Trophoblast cell (in vitro differentiated cells and primary cell): ENCODE measurements at regions not wholly inside any gene's neighbourhood (a gene's known extent, or its start where the extent isn't known, plus 50 kb on each side); places are given as distances from the start of the nearest gene placed in this dataset.

Source experiments
- DNase-seq, 2 donors: peaks; one replicate each; pipeline ENCODE4 v3.0.0-alpha.2; 2016
- H2AFZ ChIP-seq: 2 replicates; pipeline ENCODE4 v1.6.1; 2013; ENCODE audit warnings: low read length, moderate library complexity, mild to moderate bottlenecking; ENCODE audit not compliant: insufficient read depth, poor library complexity
- H2AK5ac ChIP-seq: 2 replicates; pipeline ENCODE4 v1.6.1; 2013; ENCODE audit warnings: mild to moderate bottlenecking, low read length
- H2BK120ac ChIP-seq: 2 replicates; pipeline ENCODE4 v1.6.1; 2013; ENCODE audit warnings: low read length, mild to moderate bottlenecking, moderate library complexity; ENCODE audit not compliant: insufficient read depth, poor library complexity
- H2BK12ac ChIP-seq: 2 replicates; pipeline ENCODE4 v1.6.1; 2013; ENCODE audit warnings: mild to moderate bottlenecking, low read length, moderate library complexity
- H2BK5ac ChIP-seq: 2 replicates; pipeline ENCODE4 v1.6.1; 2013; ENCODE audit warnings: low read length, low read depth, moderate library complexity, mild to moderate bottlenecking; ENCODE audit not compliant: poor library complexity
- H3K14ac ChIP-seq: 2 replicates; pipeline ENCODE4 v1.6.1; 2013; ENCODE audit warnings: mild to moderate bottlenecking, low read length
- H3K18ac ChIP-seq: 2 replicates; pipeline ENCODE4 v1.6.1; 2013; ENCODE audit warnings: mild to moderate bottlenecking, low read length
- H3K23ac ChIP-seq: 2 replicates; pipeline ENCODE4 v1.6.1; 2013; ENCODE audit warnings: low read length
- H3K27ac ChIP-seq: 2 replicates; pipeline ENCODE4 v1.5.1; 2013; ENCODE audit warnings: low read depth, mild to moderate bottlenecking, inconsistent platforms, low read length, moderate library complexity
- H3K27me3 ChIP-seq: 2 replicates; pipeline ENCODE4 v1.6.1; 2013; ENCODE audit warnings: inconsistent platforms, mild to moderate bottlenecking, low read length, moderate library complexity; ENCODE audit not compliant: insufficient read depth
- H3K36me3 ChIP-seq, 2 experiments: 1 replicate in 1 of 2; 2 replicates in 1 of 2; pipeline ENCODE4 v1.6.1; 2013; ENCODE audit warnings: low read length in 2 of 2, mild to moderate bottlenecking in 2 of 2, moderate library complexity in 1 of 2; ENCODE audit not compliant: insufficient read depth in 2 of 2, control insufficient read depth in 1 of 2
- H3K4ac ChIP-seq: 2 replicates; pipeline ENCODE4 v1.6.1; 2013; ENCODE audit warnings: low read depth, mild to moderate bottlenecking, low read length, moderate library complexity
- H3K4me1 ChIP-seq, 2 experiments: 1 replicate in 1 of 2; 2 replicates in 1 of 2; pipeline ENCODE4 v1.6.1; 2013; ENCODE audit warnings: low read length in 2 of 2, mild to moderate bottlenecking in 2 of 2, moderate library complexity in 1 of 2; ENCODE audit not compliant: insufficient read depth in 2 of 2, control insufficient read depth in 1 of 2
- H3K4me2 ChIP-seq: 2 replicates; pipeline ENCODE4 v1.6.1; 2013; ENCODE audit warnings: inconsistent platforms, mild to moderate bottlenecking, low read length, moderate library complexity
- H3K4me3 ChIP-seq: 2 replicates; pipeline ENCODE4 v1.5.1; 2013; ENCODE audit warnings: mild to moderate bottlenecking, low read depth, low read length, inconsistent platforms
- H3K79me1 ChIP-seq: one replicate; pipeline ENCODE4 v1.6.1; 2013; ENCODE audit warnings: low read length
- H3K79me2 ChIP-seq: 2 replicates; pipeline ENCODE4 v1.6.1; 2013; ENCODE audit warnings: low read length, mild to moderate bottlenecking; ENCODE audit not compliant: control insufficient read depth, insufficient read depth, poor library complexity
- H3K9ac ChIP-seq: 2 replicates; pipeline ENCODE4 v1.6.1; 2013; ENCODE audit warnings: mild to moderate bottlenecking, low read length
- H3K9me3 ChIP-seq: 2 replicates; pipeline ENCODE4 v1.6.1; 2013; ENCODE audit warnings: low read depth, mild to moderate bottlenecking, control low read depth, inconsistent platforms, low read length; ENCODE audit not compliant: insufficient read depth
- H4K12ac ChIP-seq: 2 replicates; pipeline ENCODE4 v1.6.1; 2013; ENCODE audit warnings: low read depth, mild to moderate bottlenecking, low read length, moderate library complexity
- H4K8ac ChIP-seq: 2 replicates; pipeline ENCODE4 v1.6.1; 2013; ENCODE audit warnings: low read depth, mild to moderate bottlenecking, low read length, moderate library complexity
- H4K91ac ChIP-seq: one replicate; pipeline ENCODE4 v1.6.1; 2013; ENCODE audit warnings: low read depth, mild to moderate bottlenecking, low read length, moderate library complexity
- WGBS: extraction: QIAGEN DNeasy Blood & Tissue Kit; methylation state at CpG from one replicate; pipeline ENCODE4 v1.1.7; 2013; ENCODE audit warnings: missing lambda C conversion rate; ENCODE audit not compliant: insufficient read length, insufficient coverage; ENCODE audit errors: extremely low coverage; 5-methylcytosine and 5-hydroxymethylcytosine counted together

DNA sequence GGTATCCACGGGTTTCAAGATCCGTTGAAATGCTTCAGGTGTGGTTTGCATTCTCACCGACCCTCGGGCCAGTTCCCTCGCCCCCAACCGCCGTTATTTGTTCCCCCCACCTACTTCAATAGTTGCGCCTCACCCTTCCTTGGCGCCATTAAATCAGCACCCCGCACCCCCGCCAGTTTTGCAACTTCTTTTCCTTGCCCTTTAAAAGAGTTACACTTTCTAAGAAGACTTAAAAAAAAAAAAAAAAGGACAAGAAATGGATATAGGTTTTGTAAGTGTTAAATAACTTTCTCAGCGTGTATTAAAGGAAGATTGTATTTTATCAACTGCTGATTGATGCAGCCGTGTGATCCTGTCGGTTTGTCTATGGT, 87.2 kb downstream of the NR2F2 start:
- H3K4me2 ChIP-seq: no peak overlapping the region
- no peak overlapping the region for H2AK5ac ChIP-seq
- H4K91ac ChIP-seq: no peak overlapping the region
- H3K27ac ChIP-seq: no peak overlapping the region
- H3K36me3 ChIP-seq: no peaks in the 10 kb centered on the region
- no peaks in the 10 kb centered on the region for H3K79me2 ChIP-seq
- no peak overlapping the region for H2BK12ac ChIP-seq
- H4K12ac ChIP-seq: no peak overlapping the region
- peaks cover 49% of the 10 kb centered on the region for H3K27me3 ChIP-seq
- no peaks in the 10 kb centered on the region for H3K9me3 ChIP-seq
- H2AFZ ChIP-seq: no peak overlapping the region
- no peak overlapping the region for H3K14ac ChIP-seq
- no peak overlapping the region for H3K4ac ChIP-seq
- WGBS: no CpG with 5 or more reads among the region's 14 CpGs
- H3K4me1 ChIP-seq: peaks cover 10 to 12% of the 10 kb centered on the region in 2 experiments
- no peak overlapping the region for H3K9ac ChIP-seq
- H3K23ac ChIP-seq: no peak overlapping the region
- no peak overlapping the region for H3K4me3 ChIP-seq
- no peaks in the 10 kb centered on the region for H3K79me1 ChIP-seq
- no peak overlapping the region for H3K18ac ChIP-seq
- H4K8ac ChIP-seq: no peak overlapping the region
- no peak for DNase-seq
- no peak overlapping the region for H2BK5ac ChIP-seq
- no peak overlapping the region for H2BK120ac ChIP-seq

DNA sequence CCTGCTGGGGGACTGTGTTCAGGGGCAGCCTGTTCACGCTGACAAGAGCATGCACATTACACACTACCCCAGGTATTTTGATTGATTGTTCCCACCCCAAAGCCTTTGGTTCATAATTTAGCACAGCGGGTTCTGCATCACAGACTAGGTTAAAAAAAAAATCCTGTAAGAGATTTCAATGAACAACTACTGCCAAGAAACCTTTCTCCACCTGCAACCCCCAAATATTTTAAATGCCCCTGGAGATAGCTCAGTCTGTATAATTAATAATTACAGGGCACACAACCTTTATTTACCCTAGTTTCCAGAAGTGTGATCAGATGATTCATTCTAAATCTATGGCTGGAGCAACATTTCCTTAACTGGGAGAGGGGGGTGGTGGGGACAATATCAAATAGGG, 87.6 kb downstream of the NR2F2 start:
- H2AK5ac ChIP-seq: no peak overlapping the region
- H2AFZ ChIP-seq: no peak overlapping the region
- DNase-seq: no peak
- no peak overlapping the region for H4K91ac ChIP-seq
- no peak overlapping the region for H4K8ac ChIP-seq
- no peak overlapping the region for H2BK120ac ChIP-seq
- H3K18ac ChIP-seq: no peak overlapping the region
- H3K4ac ChIP-seq: no peak overlapping the region
- peaks cover 47% of the 10 kb centered on the region for H3K27me3 ChIP-seq
- no peak overlapping the region for H2BK12ac ChIP-seq
- H3K23ac ChIP-seq: no peak overlapping the region
- no peak overlapping the region for H4K12ac ChIP-seq
- peaks cover 10 to 12% of the 10 kb centered on the region in 2 experiments for H3K4me1 ChIP-seq
- H3K79me2 ChIP-seq: no peaks in the 10 kb centered on the region
- H3K79me1 ChIP-seq: no peaks in the 10 kb centered on the region
- no peak overlapping the region for H3K27ac ChIP-seq
- H2BK5ac ChIP-seq: no peak overlapping the region
- H3K4me3 ChIP-seq: no peak overlapping the region
- H3K9ac ChIP-seq: no peak overlapping the region
- no peak overlapping the region for H3K14ac ChIP-seq
- no peak overlapping the region for H3K4me2 ChIP-seq
- no peaks in the 10 kb centered on the region for H3K36me3 ChIP-seq
- no CpG with 5 or more reads among the region's 2 CpGs for WGBS
- H3K9me3 ChIP-seq: no peaks in the 10 kb centered on the region

DNA sequence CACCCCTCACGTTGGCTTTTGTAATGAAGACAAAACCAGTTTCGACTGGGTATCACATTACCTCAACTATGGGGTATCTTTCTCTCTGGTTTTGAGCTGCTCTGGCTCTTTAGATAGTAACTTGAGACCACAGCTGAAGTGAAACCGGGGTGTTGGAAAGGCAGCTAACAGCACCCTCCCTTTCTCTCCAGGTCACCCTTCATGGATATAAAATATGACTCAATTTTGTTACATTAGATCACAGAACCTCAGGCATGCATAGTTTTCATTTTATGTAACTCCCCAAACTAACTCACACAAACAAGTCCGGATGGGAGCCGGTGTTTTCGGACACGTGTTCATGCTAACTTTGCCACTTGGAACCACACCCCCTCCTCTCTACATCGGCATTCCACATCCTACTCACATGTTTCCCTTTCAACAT, 90.7 kb downstream of the NR2F2 start:
- WGBS: no CpG with 5 or more reads among the region's 8 CpGs
- no peaks in the 10 kb centered on the region for H3K79me2 ChIP-seq
- H2BK120ac ChIP-seq: no peak overlapping the region
- H2BK12ac ChIP-seq: no peak overlapping the region
- H3K9me3 ChIP-seq: no peaks in the 10 kb centered on the region
- no peak overlapping the region for H3K18ac ChIP-seq
- no peak overlapping the region for H3K23ac ChIP-seq
- H3K36me3 ChIP-seq: no peaks in the 10 kb centered on the region
- H3K4ac ChIP-seq: no peak overlapping the region
- no peak overlapping the region for H3K14ac ChIP-seq
- H3K4me2 ChIP-seq: no peak overlapping the region
- DNase-seq: no peak
- peaks cover 26% of the 10 kb centered on the region for H3K27me3 ChIP-seq
- no peak overlapping the region for H2AFZ ChIP-seq
- H2AK5ac ChIP-seq: no peak overlapping the region
- H3K4me3 ChIP-seq: no peak overlapping the region
- H3K27ac ChIP-seq: no peak overlapping the region
- no peak overlapping the region for H3K9ac ChIP-seq
- no peaks in the 10 kb centered on the region for H3K79me1 ChIP-seq
- no peak overlapping the region for H4K8ac ChIP-seq
- H4K91ac ChIP-seq: no peak overlapping the region
- peaks cover 10 to 12% of the 10 kb centered on the region in 2 experiments for H3K4me1 ChIP-seq
- H2BK5ac ChIP-seq: no peak overlapping the region
- H4K12ac ChIP-seq: no peak overlapping the region

DNA sequence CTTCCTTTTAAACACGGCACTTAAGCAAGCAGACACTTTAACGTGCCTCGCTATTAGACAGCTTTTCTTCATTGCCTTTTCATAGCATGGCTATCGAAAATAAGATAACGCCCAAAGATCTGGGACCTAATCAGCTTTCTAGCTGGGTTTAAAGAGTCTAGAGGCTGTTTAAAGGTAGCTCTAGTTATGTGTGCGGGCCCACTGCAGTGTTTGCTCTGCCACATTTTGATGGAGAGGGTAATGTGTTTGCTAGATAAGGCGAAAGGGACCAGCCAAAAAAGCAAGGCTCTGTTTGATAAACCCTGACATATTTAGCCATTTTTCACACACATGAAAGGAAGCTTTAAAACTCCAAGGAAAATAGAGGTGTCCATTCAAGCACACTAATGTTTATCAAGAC, 91.6 kb downstream of the NR2F2 start:
- Histone ChIP-seq H2AK5ac (no peak overlapping the region), H2AFZ (no peak overlapping the region), H2BK5ac (no peak overlapping the region), H3K79me1 (no peaks in the 10 kb centered on the region), H3K4me1 (peaks cover 2% of the 10 kb centered on the region in 2 experiments), H2BK12ac (no peak overlapping the region), H3K79me2 (no peaks in the 10 kb centered on the region), H4K91ac (no peak overlapping the region), H3K18ac (no peak overlapping the region), H3K4me2 (no peak overlapping the region), H3K23ac (no peak overlapping the region), H4K12ac (no peak overlapping the region), H3K27ac (no peak overlapping the region), H3K9me3 (no peaks in the 10 kb centered on the region), H3K14ac (no peak overlapping the region), H3K4me3 (no peak overlapping the region), H3K9ac (no peak overlapping the region), H3K36me3 (no peaks in the 10 kb centered on the region), H2BK120ac (no peak overlapping the region), H3K4ac (no peak overlapping the region), H3K27me3 (peaks cover 16% of the 10 kb centered on the region), H4K8ac (no peak overlapping the region)
- no peak for DNase-seq
- no CpG with 5 or more reads among the region's 7 CpGs for WGBS
